ENCODE measurements at regions not wholly inside any gene's neighbourhood (a gene's known extent, or its start where the extent isn't known, plus 50 kb on each side); places are given as distances from the start of the nearest gene placed in this dataset.

- no peak for DNase-seq (ENCODE audit: low read depth)
These were observed 335.3 kb downstream of the CNTNAP4 start for GRCh38 chr16:76612497-76612896.

- DNase-seq (ENCODE audit: low read depth): no peak
These were observed 337.1 kb downstream of the CNTNAP4 start for GRCh38 chr16:76614269-76614668.

GRCh38 chr16:76622876-76623275, 345.7 kb downstream of the CNTNAP4 start:
- DNase-seq (ENCODE audit: low read depth): no peak

GRCh38 chr16:76634847-76635697, 357.9 kb downstream of the CNTNAP4 start:
- DNase-seq (ENCODE audit: low read depth): no peak

GRCh38 chr16:76639685-76640289, 362.6 kb downstream of the CNTNAP4 start:
- DNase-seq (ENCODE audit: low read depth): no peak

- no peak for DNase-seq (ENCODE audit: low read depth)
These were observed 373.4 kb downstream of the CNTNAP4 start for GRCh38 chr16:76650582-76650981.

- no peak for DNase-seq (ENCODE audit: low read depth)
These were observed 376.3 kb downstream of the CNTNAP4 start for GRCh38 chr16:76653390-76654026.

GRCh38 chr16:76654088-76654820, 377.1 kb downstream of the CNTNAP4 start:
- no peak for DNase-seq (ENCODE audit: low read depth)

- DNase-seq (ENCODE audit: low read depth): no peak
These were observed 379.8 kb downstream of the CNTNAP4 start for GRCh38 chr16:76656994-76657393.

GRCh38 chr16:76661691-76662235, 384.6 kb downstream of the CNTNAP4 start:
- no peak for DNase-seq (ENCODE audit: low read depth)

- no peak for DNase-seq (ENCODE audit: low read depth)
These were observed 388.5 kb downstream of the CNTNAP4 start for GRCh38 chr16:76665571-76666275.

- DNase-seq (ENCODE audit: low read depth): no peak
These were observed 391.1 kb downstream of the CNTNAP4 start for GRCh38 chr16:76668207-76668725.

- DNase-seq (ENCODE audit: low read depth): no peak
These were observed 392.1 kb downstream of the CNTNAP4 start for GRCh38 chr16:76669288-76669687.

GRCh38 chr16:76670125-76670857, 393.1 kb downstream of the CNTNAP4 start:
- no peak for DNase-seq (ENCODE audit: low read depth)

GRCh38 chr16:76676356-76676755, 399.2 kb downstream of the CNTNAP4 start:
- DNase-seq (ENCODE audit: low read depth): no peak

- DNase-seq (ENCODE audit: low read depth): no peak
These were observed 404.1 kb downstream of the CNTNAP4 start for GRCh38 chr16:76681296-76681695.

GRCh38 chr16:76683051-76683450, 405.9 kb downstream of the CNTNAP4 start:
- no peak for DNase-seq (ENCODE audit: low read depth)

GRCh38 chr16:76696876-76697275, 419.7 kb downstream of the CNTNAP4 start:
- no peak for DNase-seq (ENCODE audit: low read depth)

GRCh38 chr16:76705892-76706291, 428.7 kb downstream of the CNTNAP4 start:
- DNase-seq (ENCODE audit: low read depth): no peak

GRCh38 chr16:76713191-76713590, 436.0 kb downstream of the CNTNAP4 start:
- no peak for DNase-seq (ENCODE audit: low read depth)
